Uterus (tissue), 2 donors: ENCODE measurements at regions not wholly inside any gene's neighbourhood (a gene's known extent, or its start where the extent isn't known, plus 50 kb on each side); places are given as distances from the start of the nearest gene placed in this dataset.

ENCODE experiments used
- POLR2A ChIP-seq, 2 donors: fragments of 450-650 bp; IDR thresholded peaks; one replicate each; pipeline ENCODE4 v1.6.1; 2016; ENCODE audit warnings: antibody characterized with exemption in 2 of 2, mild to moderate bottlenecking in 1 of 2, moderate library complexity in 1 of 2
- TF ChIP-seq, protein P1 (sequence below), 4 experiments: fragments of 200-600 bp in 2 of 4; fragments of 450-650 bp in 2 of 4; sonication (generic) in 2 of 4; IDR thresholded peaks; one replicate each; pipeline ENCODE4 v1.5.1; 2016 to 2019; ENCODE audit warnings: antibody characterized with exemption in 4 of 4, mild to moderate bottlenecking in 2 of 4, moderate library complexity in 1 of 4

DNA sequence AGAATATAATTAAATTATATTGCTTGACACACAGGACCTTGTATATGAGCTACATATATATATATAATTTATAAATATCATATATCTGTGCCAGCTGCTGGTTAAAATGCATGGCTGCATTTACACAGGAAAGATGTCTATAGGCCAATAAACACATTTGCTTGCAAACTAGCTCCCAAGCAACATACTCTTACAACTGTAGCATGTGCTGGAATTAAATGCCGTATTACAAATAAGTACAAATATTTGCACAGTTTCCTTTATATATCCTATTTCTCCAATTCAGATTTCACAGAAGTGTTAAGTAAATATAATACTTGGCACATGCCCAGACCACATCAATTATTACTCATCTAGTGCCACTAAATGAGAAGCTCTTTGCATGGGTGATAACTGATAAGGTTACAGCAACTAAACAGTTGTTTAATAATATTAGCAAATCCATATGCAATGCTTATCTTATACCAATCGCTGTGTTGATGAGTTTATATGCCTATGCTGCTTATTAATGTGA, 66.7 kb upstream of the E2F7 start:
- TF ChIP-seq, protein P1, sequence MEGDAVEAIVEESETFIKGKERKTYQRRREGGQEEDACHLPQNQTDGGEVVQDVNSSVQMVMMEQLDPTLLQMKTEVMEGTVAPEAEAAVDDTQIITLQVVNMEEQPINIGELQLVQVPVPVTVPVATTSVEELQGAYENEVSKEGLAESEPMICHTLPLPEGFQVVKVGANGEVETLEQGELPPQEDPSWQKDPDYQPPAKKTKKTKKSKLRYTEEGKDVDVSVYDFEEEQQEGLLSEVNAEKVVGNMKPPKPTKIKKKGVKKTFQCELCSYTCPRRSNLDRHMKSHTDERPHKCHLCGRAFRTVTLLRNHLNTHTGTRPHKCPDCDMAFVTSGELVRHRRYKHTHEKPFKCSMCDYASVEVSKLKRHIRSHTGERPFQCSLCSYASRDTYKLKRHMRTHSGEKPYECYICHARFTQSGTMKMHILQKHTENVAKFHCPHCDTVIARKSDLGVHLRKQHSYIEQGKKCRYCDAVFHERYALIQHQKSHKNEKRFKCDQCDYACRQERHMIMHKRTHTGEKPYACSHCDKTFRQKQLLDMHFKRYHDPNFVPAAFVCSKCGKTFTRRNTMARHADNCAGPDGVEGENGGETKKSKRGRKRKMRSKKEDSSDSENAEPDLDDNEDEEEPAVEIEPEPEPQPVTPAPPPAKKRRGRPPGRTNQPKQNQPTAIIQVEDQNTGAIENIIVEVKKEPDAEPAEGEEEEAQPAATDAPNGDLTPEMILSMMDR (IDR thresholded peaks at IDR 0.05) = no peak
- no peak for TF ChIP-seq POLR2A (IDR thresholded peaks at IDR 0.05)
